NT2/D1 (cell line): ENCODE measurements at regions not wholly inside any gene's neighbourhood (a gene's known extent, or its start where the extent isn't known, plus 50 kb on each side); places are given as distances from the start of the nearest gene placed in this dataset.

Experiments used
- SUZ12 ChIP-seq: IDR thresholded peaks from 2 replicates; pipeline ENCODE4 v1.6.1; 2011; ENCODE audit not compliant: insufficient read length, insufficient read depth; ENCODE audit errors: extremely low read depth
- ZNF274 ChIP-seq: IDR thresholded peaks from 2 replicates; pipeline ENCODE4 v1.6.1; 2011; ENCODE audit warnings: mild to moderate bottlenecking, low read depth, low read length

- TF ChIP-seq ZNF274 (no peak), SUZ12 (no peak)
Observed at GRCh38 chr9:90996154-90997065, 194.8 kb downstream of the SYK start.
